ENCODE measurements at regions not wholly inside any gene's neighbourhood (a gene's known extent, or its start where the extent isn't known, plus 50 kb on each side); places are given as distances from the start of the nearest gene placed in this dataset.

- TF ChIP-seq, protein P1, sequence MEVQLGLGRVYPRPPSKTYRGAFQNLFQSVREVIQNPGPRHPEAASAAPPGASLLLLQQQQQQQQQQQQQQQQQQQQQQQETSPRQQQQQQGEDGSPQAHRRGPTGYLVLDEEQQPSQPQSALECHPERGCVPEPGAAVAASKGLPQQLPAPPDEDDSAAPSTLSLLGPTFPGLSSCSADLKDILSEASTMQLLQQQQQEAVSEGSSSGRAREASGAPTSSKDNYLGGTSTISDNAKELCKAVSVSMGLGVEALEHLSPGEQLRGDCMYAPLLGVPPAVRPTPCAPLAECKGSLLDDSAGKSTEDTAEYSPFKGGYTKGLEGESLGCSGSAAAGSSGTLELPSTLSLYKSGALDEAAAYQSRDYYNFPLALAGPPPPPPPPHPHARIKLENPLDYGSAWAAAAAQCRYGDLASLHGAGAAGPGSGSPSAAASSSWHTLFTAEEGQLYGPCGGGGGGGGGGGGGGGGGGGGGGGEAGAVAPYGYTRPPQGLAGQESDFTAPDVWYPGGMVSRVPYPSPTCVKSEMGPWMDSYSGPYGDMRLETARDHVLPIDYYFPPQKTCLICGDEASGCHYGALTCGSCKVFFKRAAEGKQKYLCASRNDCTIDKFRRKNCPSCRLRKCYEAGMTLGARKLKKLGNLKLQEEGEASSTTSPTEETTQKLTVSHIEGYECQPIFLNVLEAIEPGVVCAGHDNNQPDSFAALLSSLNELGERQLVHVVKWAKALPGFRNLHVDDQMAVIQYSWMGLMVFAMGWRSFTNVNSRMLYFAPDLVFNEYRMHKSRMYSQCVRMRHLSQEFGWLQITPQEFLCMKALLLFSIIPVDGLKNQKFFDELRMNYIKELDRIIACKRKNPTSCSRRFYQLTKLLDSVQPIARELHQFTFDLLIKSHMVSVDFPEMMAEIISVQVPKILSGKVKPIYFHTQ (CRISPR knock-in tag; IDR thresholded peaks at IDR 0.05), result no peak
- no peak for TF ChIP-seq FOXJ3 (CRISPR knock-in tag; IDR thresholded peaks at IDR 0.05; ENCODE audit: borderline replicate concordance)
- no peak for TF ChIP-seq PRRX2 (CRISPR knock-in tag; IDR thresholded peaks at IDR 0.05)
- no peak for TF ChIP-seq GRHL2 (CRISPR knock-in tag; IDR thresholded peaks at IDR 0.05; ENCODE audit: insufficient replicate concordance, severe bottlenecking)
- no peak for TF ChIP-seq E2F1 (CRISPR knock-in tag; IDR thresholded peaks at IDR 0.05)
- TF ChIP-seq ESRRA (CRISPR knock-in tag; IDR thresholded peaks at IDR 0.05; ENCODE audit: borderline replicate concordance), result no peak
These were observed 588.8 kb upstream of the ADAMTS9 start (continued) for GRCh38 chr3:65276551-65276950.

DNA sequence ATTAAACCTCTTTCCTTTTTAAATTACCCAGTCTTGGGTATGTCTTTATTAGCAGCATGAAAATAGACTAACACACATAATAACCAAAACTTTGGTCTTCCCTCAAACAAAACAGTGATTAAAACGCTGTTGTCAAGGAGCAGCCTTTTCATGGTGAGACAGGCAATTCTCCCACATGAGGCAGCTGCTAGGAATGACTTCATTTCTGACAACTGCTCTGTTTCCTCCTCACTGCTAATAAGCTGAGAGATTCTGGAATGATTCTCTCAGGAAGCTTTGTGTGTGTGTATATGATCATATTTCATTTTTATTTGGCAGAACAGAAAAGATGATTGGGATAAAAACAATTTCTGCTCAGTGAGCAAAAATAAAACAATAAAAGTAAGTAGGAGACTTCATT lies 580.6 kb upstream of the ADAMTS9 start:
- H3K4me1 Mint-ChIP-seq, result peaks cover 15% of the 10 kb centered on the region
- H3K27me3 Mint-ChIP-seq (ENCODE audit: low read depth), result peaks cover 6% of the 10 kb centered on the region; the same call in 1 of the 2 replicates
- H3K36me3 Mint-ChIP-seq, result peaks cover 7% of the 10 kb centered on the region
- H3K27ac Mint-ChIP-seq, result no peak overlapping the region
- DNase-seq (ENCODE audit: low spot score) (no peak), ATAC-seq (no peak)
- peaks cover 11% of the 10 kb centered on the region for H3K9me3 Mint-ChIP-seq
- ChIA-PET CTCF (no interaction called here), POLR2A (no interaction called here)
- TF ChIP-seq, protein P2, sequence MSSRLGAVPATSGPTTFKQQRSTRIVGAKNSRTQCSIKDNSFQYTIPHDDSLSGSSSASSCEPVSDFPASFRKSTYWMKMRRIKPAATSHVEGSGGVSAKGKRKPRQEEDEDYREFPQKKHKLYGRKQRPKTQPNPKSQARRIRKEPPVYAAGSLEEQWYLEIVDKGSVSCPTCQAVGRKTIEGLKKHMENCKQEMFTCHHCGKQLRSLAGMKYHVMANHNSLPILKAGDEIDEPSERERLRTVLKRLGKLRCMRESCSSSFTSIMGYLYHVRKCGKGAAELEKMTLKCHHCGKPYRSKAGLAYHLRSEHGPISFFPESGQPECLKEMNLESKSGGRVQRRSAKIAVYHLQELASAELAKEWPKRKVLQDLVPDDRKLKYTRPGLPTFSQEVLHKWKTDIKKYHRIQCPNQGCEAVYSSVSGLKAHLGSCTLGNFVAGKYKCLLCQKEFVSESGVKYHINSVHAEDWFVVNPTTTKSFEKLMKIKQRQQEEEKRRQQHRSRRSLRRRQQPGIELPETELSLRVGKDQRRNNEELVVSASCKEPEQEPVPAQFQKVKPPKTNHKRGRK (CRISPR knock-in tag; IDR thresholded peaks at IDR 0.05; ENCODE audit: borderline replicate concordance), result no peak
- TF ChIP-seq CREB1 (CRISPR knock-in tag; IDR thresholded peaks at IDR 0.05), result no peak
- no peak for TF ChIP-seq ZNF263 (CRISPR knock-in tag; IDR thresholded peaks at IDR 0.05; ENCODE audit: low read depth)
- TF ChIP-seq, protein P3, sequence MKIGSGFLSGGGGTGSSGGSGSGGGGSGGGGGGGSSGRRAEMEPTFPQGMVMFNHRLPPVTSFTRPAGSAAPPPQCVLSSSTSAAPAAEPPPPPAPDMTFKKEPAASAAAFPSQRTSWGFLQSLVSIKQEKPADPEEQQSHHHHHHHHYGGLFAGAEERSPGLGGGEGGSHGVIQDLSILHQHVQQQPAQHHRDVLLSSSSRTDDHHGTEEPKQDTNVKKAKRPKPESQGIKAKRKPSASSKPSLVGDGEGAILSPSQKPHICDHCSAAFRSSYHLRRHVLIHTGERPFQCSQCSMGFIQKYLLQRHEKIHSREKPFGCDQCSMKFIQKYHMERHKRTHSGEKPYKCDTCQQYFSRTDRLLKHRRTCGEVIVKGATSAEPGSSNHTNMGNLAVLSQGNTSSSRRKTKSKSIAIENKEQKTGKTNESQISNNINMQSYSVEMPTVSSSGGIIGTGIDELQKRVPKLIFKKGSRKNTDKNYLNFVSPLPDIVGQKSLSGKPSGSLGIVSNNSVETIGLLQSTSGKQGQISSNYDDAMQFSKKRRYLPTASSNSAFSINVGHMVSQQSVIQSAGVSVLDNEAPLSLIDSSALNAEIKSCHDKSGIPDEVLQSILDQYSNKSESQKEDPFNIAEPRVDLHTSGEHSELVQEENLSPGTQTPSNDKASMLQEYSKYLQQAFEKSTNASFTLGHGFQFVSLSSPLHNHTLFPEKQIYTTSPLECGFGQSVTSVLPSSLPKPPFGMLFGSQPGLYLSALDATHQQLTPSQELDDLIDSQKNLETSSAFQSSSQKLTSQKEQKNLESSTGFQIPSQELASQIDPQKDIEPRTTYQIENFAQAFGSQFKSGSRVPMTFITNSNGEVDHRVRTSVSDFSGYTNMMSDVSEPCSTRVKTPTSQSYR (CRISPR knock-in tag; IDR thresholded peaks at IDR 0.05), result no peak
- TF ChIP-seq TP53 (CRISPR knock-in tag; IDR thresholded peaks at IDR 0.05), result no peak
- no peak for TF ChIP-seq ATF2 (CRISPR knock-in tag; IDR thresholded peaks at IDR 0.05; ENCODE audit: borderline replicate concordance, low read depth)
- H3K4me3 Mint-ChIP-seq, result no peak overlapping the region

- DNase-seq (ENCODE audit: low spot score) (no peak), ATAC-seq (no peak)
- H3K9me3 Mint-ChIP-seq, result peaks cover 17% of the 10 kb centered on the region
- H3K4me1 Mint-ChIP-seq, result peaks cover 15% of the 10 kb centered on the region
- TF ChIP-seq E2F1 (CRISPR knock-in tag; IDR thresholded peaks at IDR 0.05) (no peak), ZNF138 (CRISPR knock-in tag; conservative IDR thresholded peaks at IDR 0.05) (no peak), ZMAT4 (CRISPR knock-in tag; IDR thresholded peaks at IDR 0.05) (no peak), FOXJ3 (CRISPR knock-in tag; IDR thresholded peaks at IDR 0.05; ENCODE audit: borderline replicate concordance) (no peak), EMX1 (CRISPR knock-in tag; IDR thresholded peaks at IDR 0.05) (no peak)
- TF ChIP-seq, protein P4, sequence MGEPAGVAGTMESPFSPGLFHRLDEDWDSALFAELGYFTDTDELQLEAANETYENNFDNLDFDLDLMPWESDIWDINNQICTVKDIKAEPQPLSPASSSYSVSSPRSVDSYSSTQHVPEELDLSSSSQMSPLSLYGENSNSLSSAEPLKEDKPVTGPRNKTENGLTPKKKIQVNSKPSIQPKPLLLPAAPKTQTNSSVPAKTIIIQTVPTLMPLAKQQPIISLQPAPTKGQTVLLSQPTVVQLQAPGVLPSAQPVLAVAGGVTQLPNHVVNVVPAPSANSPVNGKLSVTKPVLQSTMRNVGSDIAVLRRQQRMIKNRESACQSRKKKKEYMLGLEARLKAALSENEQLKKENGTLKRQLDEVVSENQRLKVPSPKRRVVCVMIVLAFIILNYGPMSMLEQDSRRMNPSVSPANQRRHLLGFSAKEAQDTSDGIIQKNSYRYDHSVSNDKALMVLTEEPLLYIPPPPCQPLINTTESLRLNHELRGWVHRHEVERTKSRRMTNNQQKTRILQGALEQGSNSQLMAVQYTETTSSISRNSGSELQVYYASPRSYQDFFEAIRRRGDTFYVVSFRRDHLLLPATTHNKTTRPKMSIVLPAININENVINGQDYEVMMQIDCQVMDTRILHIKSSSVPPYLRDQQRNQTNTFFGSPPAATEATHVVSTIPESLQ (CRISPR knock-in tag; IDR thresholded peaks at IDR 0.05), result no peak
- H3K27ac Mint-ChIP-seq, result no peak overlapping the region
- peaks cover 13% of the 10 kb centered on the region for H3K36me3 Mint-ChIP-seq
- ChIA-PET POLR2A (no interaction called here), CTCF (no interaction called here)
- H3K4me3 Mint-ChIP-seq, result no peak overlapping the region
- H3K27me3 Mint-ChIP-seq (ENCODE audit: low read depth), result peaks cover 6% of the 10 kb centered on the region; the same call in 1 of the 2 replicates
These were observed 578.3 kb upstream of the ADAMTS9 start for GRCh38 chr3:65265942-65266590.

Data from WTC11 (cell line).